K562 (cell line): ENCODE measurements at regions not wholly inside any gene's neighbourhood (a gene's known extent, or its start where the extent isn't known, plus 50 kb on each side); places are given as distances from the start of the nearest gene placed in this dataset.

Source experiments
- CTCF ChIP-seq, 3 experiments: IDR thresholded peaks in 2 of 3; conservative IDR thresholded peaks in 1 of 3; 2 replicates each; pipeline ENCODE4 v1.5.1; 2011 to 2012; ENCODE audit warnings: low read length in 3 of 3, mild to moderate bottlenecking in 3 of 3, control low read depth in 2 of 3, improper control_type of control experiment in 1 of 3, inconsistent platforms in 1 of 3, low read depth in 1 of 3, mixed read lengths in 1 of 3, moderate library complexity in 1 of 3; ENCODE audit not compliant: insufficient read depth in 2 of 3
- EZH2 ChIP-seq: IDR thresholded peaks from 2 replicates; pipeline ENCODE4 v1.6.1; 2012; ENCODE audit warnings: low read depth, mild to moderate bottlenecking, inconsistent platforms, low read length, borderline replicate concordance

- TF ChIP-seq EZH2, result no peak
- no peak for TF ChIP-seq CTCF (IDR thresholded peaks at IDR 0.05 in 2 of 3, conservative IDR thresholded peaks at IDR 0.05 in 1 of 3; ENCODE audit: insufficient read depth in 2 of 3, low read depth in 1 of 3, low read length in 3 of 3)
Observed at GRCh38 chr16:8295513-8296237, 294.6 kb downstream of the TMEM114 start.
